GM18502 (cell line): ENCODE measurements at regions not wholly inside any gene's neighbourhood (a gene's known extent, or its start where the extent isn't known, plus 50 kb on each side); places are given as distances from the start of the nearest gene placed in this dataset.

Source experiments
- ATAC-seq: cut with Tn5 transposase; IDR thresholded peaks from one replicate; pipeline ENCODE4 v1.9.1; 2021; ENCODE audit warnings: mild to moderate bottlenecking; ENCODE audit not compliant: unreplicated experiment, poor library complexity

DNA sequence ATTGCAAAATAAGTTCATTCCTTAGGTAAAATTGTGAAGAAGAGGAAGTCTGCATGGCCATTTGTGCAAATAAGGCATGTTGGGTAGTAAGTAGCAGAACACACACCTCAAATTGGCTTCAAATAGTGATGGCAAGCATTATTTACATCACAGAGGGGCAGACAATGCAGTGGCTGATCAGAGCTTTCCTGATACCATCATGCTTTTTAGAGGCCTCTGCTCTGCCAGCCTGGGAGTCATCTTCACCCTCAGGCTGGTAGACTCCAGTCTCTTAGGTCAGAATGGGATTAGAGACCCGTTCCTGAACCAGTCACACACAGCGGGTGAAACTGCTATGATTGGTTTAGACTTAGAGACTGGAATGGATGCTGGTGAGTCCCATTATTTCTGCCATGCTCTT is 396.0 kb upstream of the MCTP2 start:
- no peak for ATAC-seq

DNA sequence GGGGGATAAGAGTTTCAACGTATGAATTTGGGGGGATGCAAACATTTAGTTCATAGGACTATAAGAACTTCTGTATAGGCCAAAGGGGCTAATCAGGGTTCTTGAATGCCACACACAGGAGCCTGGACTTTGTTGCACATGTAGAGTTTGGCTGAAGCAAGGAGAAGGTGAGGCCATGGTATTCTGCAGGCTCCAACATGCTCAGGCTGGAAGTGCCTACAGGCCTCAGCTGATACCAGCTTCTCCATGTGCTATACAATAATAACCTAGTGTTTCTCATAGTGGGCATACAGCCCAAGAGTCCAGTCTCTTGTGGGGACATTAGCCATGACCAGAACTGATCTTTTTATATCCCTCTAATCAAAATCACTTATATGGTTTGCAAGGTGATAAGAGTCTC is 399.7 kb upstream of the MCTP2 start:
- ATAC-seq = no peak

DNA sequence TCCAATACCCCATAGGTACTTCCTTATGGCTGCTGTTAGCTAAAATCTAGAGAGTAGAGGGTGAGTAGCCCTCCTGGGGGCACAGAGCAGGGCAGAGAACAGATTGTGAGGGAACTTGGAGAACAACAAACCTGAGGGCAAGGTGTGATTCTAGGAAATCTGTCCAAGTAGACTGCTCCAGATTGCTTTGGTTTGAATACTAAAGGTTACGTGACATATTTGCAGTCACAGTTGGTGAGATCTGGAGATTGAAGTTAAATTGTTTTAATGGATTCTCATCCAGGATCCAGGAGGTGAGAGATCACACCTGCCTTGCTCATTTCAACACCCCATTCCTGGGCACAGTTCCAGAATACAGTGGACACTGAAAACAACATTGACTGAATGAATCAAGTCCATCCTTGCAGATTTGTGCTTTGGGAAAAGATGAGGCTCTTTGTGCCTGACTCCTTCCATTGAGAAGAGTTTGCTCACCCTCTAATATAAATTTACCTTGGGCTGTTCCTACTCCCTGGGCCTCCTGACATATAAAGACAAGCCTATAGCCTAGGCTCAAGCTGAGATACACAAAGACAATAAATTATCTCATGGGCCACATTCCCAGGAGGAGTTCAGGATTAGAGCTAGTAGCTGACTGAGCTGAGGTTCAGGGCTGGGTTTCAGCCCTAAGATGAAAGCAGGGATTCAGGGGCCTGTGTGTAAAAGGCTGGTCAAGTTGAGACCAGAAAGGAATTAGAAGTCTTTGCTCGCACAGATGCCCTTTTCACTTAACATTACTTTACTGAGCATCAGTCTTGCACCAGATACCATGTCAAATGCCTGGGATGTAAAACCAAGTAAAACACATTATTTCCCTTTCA is 400.9 kb upstream of the MCTP2 start:
- ATAC-seq = no peak

DNA sequence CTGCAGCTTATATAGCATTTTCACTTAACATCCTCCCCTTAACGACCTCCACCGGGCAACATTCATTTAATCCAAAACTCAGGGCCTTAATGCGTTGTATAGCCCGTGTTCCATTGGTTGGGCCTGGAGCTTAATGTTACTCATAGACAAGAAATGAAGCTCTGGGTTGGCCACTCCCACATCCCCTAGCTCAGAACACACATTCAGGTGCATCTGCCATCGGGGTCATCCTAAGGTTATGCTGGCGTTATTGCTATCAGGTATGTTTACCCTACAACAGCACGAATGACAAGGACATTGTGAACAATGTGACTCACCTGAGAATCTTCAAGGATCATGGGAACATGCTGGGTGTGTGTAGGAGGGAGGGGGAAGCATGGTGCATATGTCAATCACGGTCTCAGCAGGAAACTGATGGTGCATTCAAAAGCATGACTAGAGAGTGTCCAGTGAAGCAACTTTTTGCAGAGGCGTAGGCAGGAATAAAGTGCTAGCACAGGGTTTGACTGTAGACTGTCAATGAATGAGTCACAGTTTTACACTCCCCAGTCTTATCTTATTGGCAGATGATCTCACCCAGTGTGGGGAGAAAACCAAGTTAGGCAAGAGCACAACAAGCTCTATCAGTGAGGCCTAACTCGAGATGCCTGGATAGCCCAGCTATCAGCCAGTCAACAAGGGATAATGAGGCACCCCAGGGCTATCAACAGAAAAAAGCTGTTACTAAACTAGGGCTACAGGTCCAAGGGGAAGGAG is 402.1 kb upstream of the MCTP2 start:
- ATAC-seq = no peak

DNA sequence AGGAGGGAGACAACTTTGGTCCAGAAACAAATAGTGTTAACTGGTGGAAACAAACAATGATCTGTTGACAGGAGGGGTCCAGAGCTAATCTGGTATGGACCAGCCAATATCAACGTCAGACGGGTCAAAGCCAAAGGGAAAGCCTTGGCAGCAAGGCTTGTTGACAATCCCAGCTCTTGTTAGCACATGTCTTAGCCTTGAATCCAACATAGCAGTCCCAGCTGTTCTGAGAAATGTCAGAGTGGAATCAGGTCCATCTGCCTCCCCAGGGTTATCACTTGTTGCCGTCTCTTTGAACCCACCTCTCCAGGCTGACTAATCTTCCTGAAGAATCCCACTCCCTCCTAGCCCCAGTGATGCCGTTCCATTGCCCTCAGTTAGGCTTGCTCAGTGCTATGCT is 404.6 kb upstream of the MCTP2 start:
- ATAC-seq = no peak

DNA sequence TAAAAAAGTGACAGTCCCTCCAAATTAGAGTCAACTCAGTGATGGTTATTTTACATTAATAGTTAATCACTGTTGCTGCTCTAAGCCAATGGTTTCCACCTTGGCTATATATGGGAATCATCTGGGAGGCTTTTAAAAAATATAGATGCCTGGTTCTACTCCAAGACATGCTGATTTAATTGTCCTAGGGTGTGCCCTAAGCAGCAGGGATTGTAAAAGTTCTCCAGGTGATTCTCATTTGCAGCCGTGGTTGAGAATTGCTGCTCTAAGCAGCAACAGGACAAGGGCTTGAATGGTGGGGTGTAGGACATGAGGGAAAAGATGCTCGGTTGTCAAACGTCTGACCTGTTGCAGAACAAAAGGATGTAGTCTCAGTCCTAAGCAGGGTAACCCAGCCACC is 405.1 kb upstream of the MCTP2 start:
- no peak for ATAC-seq

DNA sequence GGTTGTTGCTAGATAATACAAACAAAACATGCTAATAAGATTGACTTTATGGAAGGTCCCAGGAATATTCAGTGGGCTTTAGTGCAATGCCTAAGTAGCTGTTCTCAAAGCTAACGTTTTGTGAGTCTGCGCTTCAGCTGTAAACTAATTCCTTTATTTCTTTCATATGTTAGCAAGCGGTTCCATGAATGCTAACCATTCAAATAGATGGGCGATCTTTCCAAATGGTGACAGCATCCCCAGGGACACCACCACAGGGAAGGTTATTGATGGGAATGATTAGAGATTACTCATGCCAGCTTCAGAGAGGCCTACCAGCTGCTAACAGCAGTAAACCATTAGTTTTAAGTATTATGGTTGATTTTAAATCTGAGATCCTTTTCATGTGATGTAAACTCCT is 405.7 kb upstream of the MCTP2 start:
- no peak for ATAC-seq

DNA sequence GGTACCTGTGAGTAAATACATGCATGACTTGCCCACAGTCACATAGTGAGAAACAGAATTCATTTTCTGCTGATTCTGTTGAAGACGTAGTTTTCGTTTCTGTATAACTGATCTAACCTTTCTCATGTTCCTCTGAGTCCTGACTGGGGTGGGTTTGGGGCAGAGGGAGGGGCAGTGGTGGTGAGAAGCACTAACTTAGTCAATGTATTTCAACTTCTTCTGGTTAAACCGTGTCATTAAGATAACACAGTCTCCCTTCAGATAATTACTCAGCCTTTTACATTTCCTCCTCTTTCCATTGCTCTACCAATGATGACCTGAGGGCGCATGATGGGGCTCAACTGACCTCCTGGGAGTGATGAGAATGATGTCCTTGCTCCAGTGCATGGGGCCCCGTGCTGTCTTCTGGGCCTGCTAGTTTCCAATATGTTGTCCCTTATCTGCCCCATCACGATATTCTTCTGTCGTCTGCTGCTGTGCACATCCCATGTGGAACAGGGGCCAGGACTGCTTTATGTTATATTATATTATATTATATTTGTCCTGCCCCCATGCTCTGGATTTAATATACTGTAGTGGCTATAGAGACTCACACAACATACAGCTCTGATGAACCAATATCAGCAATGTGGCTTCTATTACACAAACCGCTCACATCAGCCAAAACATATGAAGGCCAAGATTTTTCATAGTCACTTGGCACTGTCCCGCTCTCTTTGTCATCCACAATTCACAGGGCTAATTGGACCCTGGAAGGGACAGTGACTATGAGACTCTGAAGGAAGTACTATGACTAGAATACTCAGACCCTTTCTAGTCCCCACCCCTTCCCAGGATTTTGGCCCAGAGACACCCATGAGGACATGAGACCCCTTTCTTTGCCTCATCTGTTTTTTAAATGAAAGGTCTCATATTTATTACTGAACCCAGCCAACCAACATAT is 407.1 kb upstream of the MCTP2 start:
- no peak for ATAC-seq

DNA sequence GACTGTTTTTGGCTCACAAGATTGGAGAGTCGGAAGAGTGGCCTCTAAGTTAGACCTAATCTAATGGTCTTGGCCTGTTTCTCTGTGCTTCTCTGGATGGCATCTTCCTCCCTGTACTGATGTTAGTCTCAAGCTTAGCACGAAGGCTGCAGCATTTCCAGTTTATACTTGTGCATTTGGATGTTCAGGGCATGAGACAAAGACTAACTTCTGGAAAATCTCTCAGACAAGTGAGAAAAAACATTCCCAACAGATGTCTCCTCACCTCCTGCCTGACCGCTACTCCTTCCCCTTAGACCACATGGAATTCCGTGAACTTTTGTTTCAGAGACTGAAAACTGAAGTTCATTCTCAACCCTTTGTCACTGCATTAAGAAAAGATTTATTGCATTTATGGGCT is 410.8 kb upstream of the MCTP2 start:
- ATAC-seq = no peak

DNA sequence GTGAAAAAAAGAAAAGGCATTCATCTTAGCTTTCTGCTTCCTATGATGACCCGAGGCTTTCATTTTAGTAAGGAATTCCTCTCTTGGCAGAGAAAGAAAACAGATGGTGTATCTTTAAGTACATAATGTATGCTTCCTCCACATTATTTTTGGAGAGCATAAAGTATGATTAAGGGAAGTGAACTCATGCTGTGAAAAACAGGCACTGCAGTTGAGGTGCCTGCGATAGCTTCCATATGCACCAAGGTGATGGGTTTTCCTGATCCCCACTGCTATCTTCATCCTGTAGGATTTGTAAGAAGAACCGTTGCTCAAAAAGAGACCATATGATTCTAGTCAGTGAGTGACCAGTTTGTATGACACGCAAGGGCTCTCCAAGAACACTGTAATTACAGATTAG is 411.5 kb upstream of the MCTP2 start:
- ATAC-seq = no peak

DNA sequence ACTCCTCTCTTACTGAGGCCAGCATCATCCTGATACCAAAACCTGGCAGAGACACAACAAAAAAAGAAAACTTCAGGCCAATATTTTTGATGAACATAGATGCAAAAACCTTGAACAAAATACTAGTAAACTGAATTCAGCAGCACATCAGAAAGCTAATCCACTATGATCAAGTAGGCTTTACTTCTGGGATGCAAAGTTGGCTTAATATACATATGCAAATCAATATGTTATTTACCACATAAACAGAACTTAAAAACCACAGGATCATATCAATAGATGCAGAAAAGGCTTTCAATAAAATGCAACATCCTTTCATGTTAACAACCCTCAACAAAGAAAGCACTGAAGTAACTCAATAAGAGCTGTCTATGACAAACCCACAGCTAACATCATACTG is 414.5 kb upstream of the MCTP2 start:
- ATAC-seq = no peak

DNA sequence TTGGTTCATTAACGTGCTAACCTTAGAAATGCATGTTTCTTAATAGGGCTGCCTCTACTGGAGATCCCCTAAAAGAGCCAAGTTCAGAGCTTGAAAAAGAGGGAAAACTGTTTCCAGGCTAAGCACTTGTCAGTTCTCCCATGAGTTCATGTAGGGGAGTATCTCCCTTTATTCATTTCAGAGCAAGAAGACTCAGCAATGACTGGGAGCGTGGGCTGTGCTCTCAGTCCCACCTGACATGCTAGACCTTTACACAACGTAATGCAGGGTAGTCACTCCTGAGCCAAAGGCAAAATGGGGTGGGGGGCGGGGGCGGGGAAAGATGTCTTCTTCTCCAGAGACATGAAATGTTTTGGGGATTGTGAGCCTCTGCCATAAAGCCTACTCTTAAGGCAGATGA is 420.1 kb upstream of the MCTP2 start:
- ATAC-seq = no peak

DNA sequence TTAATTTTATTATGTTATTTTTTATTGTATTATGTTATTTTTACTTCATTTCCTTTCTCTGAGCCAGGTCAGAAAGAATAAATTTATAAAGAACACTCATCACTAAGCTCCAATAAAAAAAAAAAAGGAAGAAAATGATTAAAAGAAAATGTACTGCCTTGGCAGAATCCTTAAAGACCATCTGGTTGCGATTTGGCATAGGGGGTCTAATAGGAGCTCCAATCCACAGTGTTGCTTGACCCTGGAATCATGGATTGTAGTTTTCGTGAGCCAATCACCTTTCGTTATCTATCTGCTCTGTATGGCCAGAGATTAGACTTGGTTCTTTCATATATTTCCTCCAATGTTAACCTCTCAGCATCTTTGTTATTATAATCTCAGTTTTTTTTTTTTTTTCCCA is 421.8 kb upstream of the MCTP2 start:
- no peak for ATAC-seq

DNA sequence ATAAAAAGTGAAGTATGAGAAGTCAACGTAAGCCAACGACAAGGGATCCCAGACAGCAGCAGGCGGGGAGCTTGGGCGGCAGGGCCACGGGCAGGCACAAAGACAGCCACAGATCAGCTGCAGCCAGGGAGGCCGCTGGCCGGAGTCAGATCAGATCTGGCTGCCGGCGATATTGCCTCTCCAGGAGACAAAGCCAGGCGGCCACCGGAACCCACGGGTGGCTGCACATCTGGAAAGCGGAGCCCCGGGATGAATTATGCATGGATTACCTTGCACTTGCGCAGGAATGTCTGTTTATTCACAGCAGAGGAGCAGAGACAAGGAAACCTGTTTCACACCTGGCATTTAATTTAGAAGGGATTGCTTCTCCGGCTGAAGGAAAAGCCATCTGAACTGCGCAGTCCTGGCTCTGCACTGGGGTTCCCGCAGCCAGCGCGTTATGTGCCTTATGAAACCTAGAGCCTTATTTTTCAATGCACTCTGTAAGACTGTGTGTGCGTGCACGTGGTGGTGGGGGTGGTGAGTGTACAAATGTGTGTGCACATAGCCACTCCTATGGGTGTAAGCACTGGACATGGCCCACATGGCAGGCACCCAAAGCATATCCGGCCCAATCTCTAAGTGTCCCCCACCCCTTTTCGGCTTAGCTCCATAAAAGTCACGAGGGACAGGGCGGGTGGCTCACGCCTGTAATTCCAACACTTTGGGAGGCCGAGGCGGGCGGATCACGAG is 427.8 kb upstream of the MCTP2 start:
- ATAC-seq = no peak

DNA sequence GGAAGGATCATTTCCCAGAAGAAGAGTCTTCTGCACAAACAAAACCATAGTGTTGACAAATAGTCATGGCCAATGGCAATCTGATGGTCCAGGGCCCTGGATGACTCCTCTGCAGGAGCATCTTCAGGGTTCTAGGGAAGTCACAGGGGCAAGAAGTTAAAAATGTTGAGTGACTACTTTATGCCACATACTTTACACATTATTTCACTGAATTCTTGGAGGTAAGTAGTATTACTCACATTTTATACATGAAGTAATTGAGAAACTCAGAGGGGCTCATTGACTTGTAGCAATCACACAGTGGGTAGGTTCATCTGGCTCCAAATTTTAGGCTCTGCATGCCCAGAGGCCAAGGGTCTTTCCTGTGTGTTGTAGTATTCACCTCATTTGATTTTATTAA is 430.2 kb upstream of the MCTP2 start:
- no peak for ATAC-seq

DNA sequence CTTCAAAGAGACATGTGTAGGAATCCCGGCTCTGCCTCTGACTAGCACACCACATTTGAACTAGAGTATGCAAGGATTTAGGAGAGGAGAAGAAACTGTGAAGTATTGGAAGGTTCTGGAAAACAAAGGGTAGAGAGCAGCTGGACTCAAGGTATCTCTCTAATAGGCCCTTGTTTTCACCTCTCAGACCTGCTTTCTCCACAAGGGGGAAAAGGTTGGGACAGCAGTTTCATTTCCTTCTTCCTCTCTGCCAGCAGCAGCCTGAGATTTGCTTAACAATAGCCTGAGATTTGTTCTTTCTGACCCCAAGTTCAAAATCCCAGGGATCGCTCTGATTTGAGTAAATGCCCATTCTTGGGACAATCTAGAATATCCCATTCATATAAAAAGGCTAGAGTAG is 430.6 kb upstream of the MCTP2 start:
- no peak for ATAC-seq

DNA sequence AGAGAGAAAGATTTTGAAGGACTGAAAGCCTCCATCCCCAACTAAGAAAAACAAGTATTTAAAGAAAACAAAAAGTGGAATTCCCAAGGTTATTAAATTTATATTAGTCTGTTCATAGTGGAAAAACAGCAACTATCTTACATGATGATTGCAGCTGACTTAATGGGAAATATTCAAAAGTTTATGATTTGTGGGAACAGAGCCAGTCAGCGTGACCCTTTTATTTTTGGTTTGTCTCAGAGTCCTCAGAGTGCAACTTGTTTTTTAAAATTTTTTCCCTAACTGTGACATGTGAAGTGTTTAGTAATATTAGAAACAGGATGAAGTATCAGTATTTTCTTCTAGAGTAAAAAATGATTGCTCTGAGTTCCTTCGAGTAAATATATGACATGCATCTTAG is 441.9 kb upstream of the MCTP2 start:
- ATAC-seq = no peak

DNA sequence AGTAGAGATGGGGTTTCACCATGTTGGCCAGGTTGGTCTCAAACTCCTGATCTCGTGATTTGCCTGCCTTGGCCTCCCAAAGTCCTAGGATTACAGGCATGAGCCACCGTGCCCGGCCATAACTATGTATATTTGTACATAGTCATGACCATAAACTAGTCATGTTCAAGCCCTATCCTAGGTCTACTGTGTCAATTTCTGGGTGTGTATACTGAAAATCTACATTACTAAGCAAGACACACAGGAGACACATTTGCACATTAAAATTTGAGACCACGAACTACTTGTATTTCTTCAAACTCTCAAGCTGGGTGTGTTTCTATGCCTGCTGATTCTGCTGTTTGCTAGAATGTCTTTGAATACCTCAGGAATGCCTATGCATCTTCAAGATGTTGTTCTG is 451.3 kb upstream of the MCTP2 start:
- ATAC-seq = no peak

DNA sequence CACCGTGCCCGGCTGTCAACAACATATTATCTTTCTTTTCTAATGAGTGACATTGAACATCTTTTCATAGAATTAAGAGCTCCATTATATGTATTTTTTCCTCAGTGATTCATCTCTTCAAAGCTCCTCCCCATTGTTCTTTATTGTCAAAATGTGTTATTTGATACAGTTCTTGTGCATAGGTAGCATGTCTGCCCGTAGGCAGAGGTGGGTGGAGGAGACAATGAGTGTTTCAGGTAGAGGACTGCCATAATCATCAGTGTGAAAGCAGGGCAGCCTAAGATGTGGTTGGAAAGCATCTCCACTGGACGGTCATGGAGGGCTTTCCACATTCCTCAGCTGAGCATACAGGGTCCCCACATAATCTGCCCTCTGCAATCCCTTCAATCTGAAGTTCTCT is 452.0 kb upstream of the MCTP2 start:
- no peak for ATAC-seq
